A549 (cell line): ENCODE measurements at regions not wholly inside any gene's neighbourhood (a gene's known extent, or its start where the extent isn't known, plus 50 kb on each side); places are given as distances from the start of the nearest gene placed in this dataset.

ENCODE experiments used
- ATAC-seq, 2 experiments: fragments of 200-7000 bp in 1 of 2; fragments of >200 bp in 1 of 2; cut with Nextera tagmentation in 1 of 2; cut with Tn5 transposase in 1 of 2; 3 replicates each; pipeline versions ENCODE4 v1.8.0 to v1.9.1; 2018 to 2020; ENCODE audit warnings: mild to moderate bottlenecking in 1 of 2, moderate library complexity in 1 of 2
- CTCF ChIA-PET: fragments of 300-600 bp; sonication (Branson Sonifier 250); formaldehyde crosslinking; extraction: SDS; loops from one replicate; lab custom pipeline; 2021; ENCODE audit warnings: antibody characterized with exemption, inconsistent platforms; lab: Yijun Ruan, JAX
- POLR2A ChIA-PET: fragments of 350-600 bp; formaldehyde crosslinking; extraction: SDS; loops from one replicate; lab custom pipeline; 2021; ENCODE audit warnings: antibody characterized with exemption, inconsistent platforms; lab: Yijun Ruan, JAX
- DNase-seq, 2 experiments: peaks; one replicate each; pipeline versions ENCODE4 v3.0.0 to v3.0.0-alpha.2; 2011 to 2016; ENCODE audit warnings: low read depth in 1 of 2, low spot score in 1 of 2
- FAIRE-seq: peaks from 2 replicates; lab custom pipeline; 2011; peaks lifted over from hg19 to GRCh38; lab: Jason Lieb, UNC
- H3K27ac ChIP-seq, 2 experiments: fragments of >200 bp; sonication (Bioruptor Twin); formaldehyde crosslinking; 3 replicates each; pipeline ENCODE4 v1.5.1; 2016 to 2017
- H3K4me1 ChIP-seq: fragments of >200 bp; sonication (Bioruptor Twin); formaldehyde crosslinking; 3 replicates; pipeline ENCODE4 v1.6.1; 2016
- H3K4me2 ChIP-seq: fragments of >200 bp; sonication (Bioruptor Twin); formaldehyde crosslinking; 3 replicates; pipeline ENCODE4 v1.6.1; 2016
- H3K4me3 ChIP-seq: fragments of >200 bp; sonication (Bioruptor Twin); formaldehyde crosslinking; 3 replicates; pipeline ENCODE4 v1.5.1; 2016
- H3K9me3 ChIP-seq: fragments of >200 bp; sonication (Bioruptor Twin); formaldehyde crosslinking; 3 replicates; pipeline ENCODE4 v1.6.1; 2016
- ATOH8 ChIP-seq: fragments of 250-450 bp; sonication (Bioruptor Pico); IDR thresholded peaks from 2 replicates; pipeline ENCODE4 v1.5.0; 2020; ENCODE audit warnings: low read depth, mild to moderate bottlenecking, moderate library complexity
- CBX2 ChIP-seq: fragments of 200-600 bp; sonication (generic); IDR thresholded peaks from 2 replicates; pipeline ENCODE4 v1.6.1; 2016; ENCODE audit warnings: low read depth, mild to moderate bottlenecking, borderline replicate concordance
- CEBPB ChIP-seq, 2 experiments: fragments of >200 bp in 1 of 2; sonication (Bioruptor Twin) in 1 of 2; formaldehyde crosslinking in 1 of 2; IDR thresholded peaks; 2 replicates each; pipeline ENCODE4 v1.6.1; 2012 to 2016
- CHD2 ChIP-seq: fragments of 150-350 bp; IDR thresholded peaks from 2 replicates; pipeline ENCODE4 v1.6.1; 2014; ENCODE audit warnings: low read length; ENCODE audit not compliant: partially characterized antibody
- CHD4 ChIP-seq: fragments of 200-600 bp; sonication (generic); IDR thresholded peaks from 2 replicates; pipeline ENCODE4 v1.6.1; 2016; ENCODE audit warnings: antibody characterized with exemption, mild to moderate bottlenecking, borderline replicate concordance
- E2F6 ChIP-seq: IDR thresholded peaks from 2 replicates; pipeline ENCODE4 v1.6.1; 2012; ENCODE audit warnings: low read depth, borderline replicate concordance
- EHF ChIP-seq: fragments of 250-450 bp; sonication (Bioruptor Pico); IDR thresholded peaks from 2 replicates; pipeline ENCODE4 v1.5.0; 2020; ENCODE audit warnings: mild to moderate bottlenecking
- EHMT2 ChIP-seq: fragments of 200-600 bp; sonication (generic); IDR thresholded peaks from 2 replicates; pipeline ENCODE4 v1.6.1; 2016; ENCODE audit warnings: antibody characterized with exemption, low read depth, mild to moderate bottlenecking, moderate library complexity
- EP300 ChIP-seq, 2 experiments: fragments of >200 bp; sonication (Bioruptor Twin); formaldehyde crosslinking; IDR thresholded peaks; 2 replicates in 1 of 2; 3 replicates in 1 of 2; pipeline ENCODE4 v1.6.1; 2016 to 2017
- HDAC2 ChIP-seq: fragments of 200-600 bp; sonication (generic); IDR thresholded peaks from 2 replicates; pipeline ENCODE4 v1.6.1; 2016
- HES2 ChIP-seq: fragments of >200 bp; sonication (Bioruptor Twin); formaldehyde crosslinking; IDR thresholded peaks from 2 replicates; pipeline ENCODE4 v1.6.1; 2016
- HEYL ChIP-seq: fragments of 250-450 bp; sonication (Bioruptor Pico); IDR thresholded peaks from 2 replicates; pipeline ENCODE4 v1.8.0; 2021; ENCODE audit warnings: mild to moderate bottlenecking, moderate library complexity
- HOXB5 ChIP-seq: fragments of 250-450 bp; sonication (Bioruptor Pico); IDR thresholded peaks from 2 replicates; pipeline ENCODE4 v1.5.0; 2020; ENCODE audit warnings: mild to moderate bottlenecking, moderate library complexity
- JUN ChIP-seq, 2 experiments: fragments of >200 bp; sonication (Bioruptor Twin); formaldehyde crosslinking; IDR thresholded peaks; 2 replicates in 1 of 2; 3 replicates in 1 of 2; pipeline ENCODE4 v1.6.1; 2016 to 2017
- KDM5A ChIP-seq: fragments of 200-600 bp; sonication (generic); IDR thresholded peaks from 2 replicates; pipeline ENCODE4 v1.6.1; 2016; ENCODE audit warnings: antibody characterized with exemption, mild to moderate bottlenecking
- MAZ ChIP-seq: fragments of 150-350 bp; IDR thresholded peaks from 2 replicates; pipeline ENCODE4 v1.6.1; 2014; ENCODE audit warnings: antibody characterized with exemption, low read depth, low read length, borderline replicate concordance
- PHF8 ChIP-seq: fragments of 200-600 bp; sonication (generic); IDR thresholded peaks from 2 replicates; pipeline ENCODE4 v1.6.1; 2016; ENCODE audit warnings: low read depth, mild to moderate bottlenecking, antibody characterized with exemption, moderate library complexity, borderline replicate concordance
- REST ChIP-seq: fragments of 200-600 bp; sonication (generic); IDR thresholded peaks from 2 replicates; pipeline ENCODE4 v1.6.1; 2016; ENCODE audit warnings: antibody characterized with exemption, mild to moderate bottlenecking, moderate library complexity
- ZC3H11A ChIP-seq: fragments of 450-650 bp; IDR thresholded peaks from 2 replicates; pipeline ENCODE4 v1.6.1; 2014; ENCODE audit warnings: antibody characterized with exemption, mild to moderate bottlenecking
- ZFP36 ChIP-seq: fragments of 450-650 bp; IDR thresholded peaks from 2 replicates; pipeline ENCODE4 v1.6.1; 2014; ENCODE audit warnings: borderline replicate concordance; ENCODE audit not compliant: partially characterized antibody
- ZNF302 ChIP-seq: fragments of 250-450 bp; sonication (Bioruptor Pico); IDR thresholded peaks from 2 replicates; pipeline ENCODE4 v1.9.0; 2021; ENCODE audit warnings: inconsistent platforms, mild to moderate bottlenecking, moderate library complexity
- ZSCAN20 ChIP-seq: fragments of 250-450 bp; sonication (Bioruptor Pico); IDR thresholded peaks from 2 replicates; pipeline ENCODE4 v1.8.0; 2022; ENCODE audit warnings: mild to moderate bottlenecking, moderate library complexity
- WGBS: methylation state at CpG from one replicate; pipeline ENCODE4 v1.1.6; 2017; ENCODE audit errors: missing lambda C conversion rate; 5-methylcytosine and 5-hydroxymethylcytosine counted together
- TF ChIP-seq, protein P1 (sequence below): IDR thresholded peaks from 2 replicates; pipeline ENCODE4 v1.6.1; 2012
- TF ChIP-seq, protein P2 (sequence below): fragments of 250-450 bp; sonication (Bioruptor Pico); IDR thresholded peaks from 2 replicates; pipeline ENCODE4 v1.5.0; 2021; ENCODE audit warnings: mild to moderate bottlenecking, moderate library complexity, borderline replicate concordance
- TF ChIP-seq, protein P3 (sequence below): IDR thresholded peaks from 2 replicates; pipeline ENCODE4 v1.6.1; 2012

DNA sequence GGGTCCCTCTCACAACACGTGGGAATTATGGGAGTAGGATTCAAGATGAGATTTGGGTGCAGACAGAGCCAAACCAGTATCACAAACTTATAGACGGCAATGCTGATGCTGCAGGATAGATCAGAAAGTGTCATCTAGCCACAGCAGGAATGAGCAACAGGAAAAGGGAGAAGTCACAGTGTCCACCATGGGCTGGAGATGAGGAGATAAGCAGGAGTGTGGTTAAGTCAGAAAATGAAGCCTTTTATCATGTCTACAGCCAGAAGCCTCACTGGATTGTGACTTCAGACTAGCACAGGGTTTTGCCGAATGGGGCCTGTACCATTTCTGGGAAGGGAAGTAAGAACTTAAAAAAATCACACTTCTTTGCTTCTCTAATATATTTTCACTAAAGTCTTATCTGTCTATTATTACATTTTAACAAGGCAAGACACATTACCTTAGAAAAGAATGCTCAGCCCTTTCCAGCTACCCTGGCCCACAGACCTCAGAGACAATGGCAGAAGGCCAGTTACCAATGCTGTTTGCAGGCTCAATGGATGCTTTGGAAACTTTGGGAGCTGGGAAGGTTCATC, 490.2 kb upstream of the SALL1 start:
- CTCF ChIA-PET, result no interaction called here

GRCh38 chr16:51640196-51640595, 489.1 kb upstream of the SALL1 start:
- Histone ChIP-seq H3K4me1 (peaks cover 9% of the 10 kb centered on the region; the same call in 2 of the 3 replicates), H3K4me2 (no peak overlapping the region), H3K27ac (no peak overlapping the region), H3K9me3 (no peaks in the 10 kb centered on the region; the same call in 2 of the 3 replicates), H3K4me3 (no peak overlapping the region)
- FAIRE-seq (no peak), ATAC-seq (no peak), DNase-seq (no peak)
- CTCF ChIA-PET, result no interaction called here
- 58% methylated on average over 4 of the region's 4 CpGs for WGBS
- POLR2A ChIA-PET, result no interaction called here
- TF ChIP-seq CBX2 (no peak), CHD2 (no peak), HES2 (no peak), EHF (CRISPR knock-in tag) (no peak), ATOH8 (no peak), EHMT2 (no peak), EP300 (IDR thresholded peaks at IDR 0.05) (no peak), ZNF302 (CRISPR knock-in tag) (no peak), JUN (IDR thresholded peaks at IDR 0.05) (no peak)
- TF ChIP-seq, protein P1, sequence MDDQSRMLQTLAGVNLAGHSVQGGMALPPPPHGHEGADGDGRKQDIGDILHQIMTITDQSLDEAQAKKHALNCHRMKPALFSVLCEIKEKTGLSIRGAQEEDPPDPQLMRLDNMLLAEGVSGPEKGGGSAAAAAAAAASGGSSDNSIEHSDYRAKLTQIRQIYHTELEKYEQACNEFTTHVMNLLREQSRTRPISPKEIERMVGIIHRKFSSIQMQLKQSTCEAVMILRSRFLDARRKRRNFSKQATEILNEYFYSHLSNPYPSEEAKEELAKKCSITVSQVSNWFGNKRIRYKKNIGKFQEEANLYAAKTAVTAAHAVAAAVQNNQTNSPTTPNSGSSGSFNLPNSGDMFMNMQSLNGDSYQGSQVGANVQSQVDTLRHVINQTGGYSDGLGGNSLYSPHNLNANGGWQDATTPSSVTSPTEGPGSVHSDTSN, result no peak

More for the DNA sequence above, 490.2 kb upstream of the SALL1 start:
- TF ChIP-seq JUN (IDR thresholded peaks at IDR 0.05) (no peak), ATOH8 (no peak), KDM5A (no peak), E2F6 (no peak), EHMT2 (no peak), HDAC2 (no peak), EP300 (IDR thresholded peaks at IDR 0.05) (no peak), CEBPB (IDR thresholded peaks at IDR 0.05) (no peak), HEYL (CRISPR knock-in tag) (no peak), PHF8 (no peak), ZC3H11A (no peak), REST (no peak), EHF (CRISPR knock-in tag) (no peak), ZFP36 (no peak), MAZ (no peak), CHD4 (no peak), HOXB5 (CRISPR knock-in tag) (no peak), ZSCAN20 (CRISPR knock-in tag) (no peak)
- TF ChIP-seq, protein P2, sequence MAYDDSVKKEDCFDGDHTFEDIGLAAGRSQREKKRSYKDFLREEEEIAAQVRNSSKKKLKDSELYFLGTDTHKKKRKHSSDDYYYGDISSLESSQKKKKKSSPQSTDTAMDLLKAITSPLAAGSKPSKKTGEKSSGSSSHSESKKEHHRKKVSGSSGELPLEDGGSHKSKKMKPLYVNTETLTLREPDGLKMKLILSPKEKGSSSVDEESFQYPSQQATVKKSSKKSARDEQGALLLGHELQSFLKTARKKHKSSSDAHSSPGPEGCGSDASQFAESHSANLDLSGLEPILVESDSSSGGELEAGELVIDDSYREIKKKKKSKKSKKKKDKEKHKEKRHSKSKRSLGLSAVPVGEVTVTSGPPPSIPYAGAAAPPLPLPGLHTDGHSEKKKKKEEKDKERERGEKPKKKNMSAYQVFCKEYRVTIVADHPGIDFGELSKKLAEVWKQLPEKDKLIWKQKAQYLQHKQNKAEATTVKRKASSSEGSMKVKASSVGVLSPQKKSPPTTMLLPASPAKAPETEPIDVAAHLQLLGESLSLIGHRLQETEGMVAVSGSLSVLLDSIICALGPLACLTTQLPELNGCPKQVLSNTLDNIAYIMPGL (CRISPR knock-in tag), result no peak
- TF ChIP-seq, protein P3, sequence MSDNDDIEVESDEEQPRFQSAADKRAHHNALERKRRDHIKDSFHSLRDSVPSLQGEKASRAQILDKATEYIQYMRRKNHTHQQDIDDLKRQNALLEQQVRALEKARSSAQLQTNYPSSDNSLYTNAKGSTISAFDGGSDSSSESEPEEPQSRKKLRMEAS, result no peak
- Histone ChIP-seq H3K4me3 (no peak overlapping the region), H3K9me3 (no peaks in the 10 kb centered on the region; the same call in 2 of the 3 replicates), H3K4me2 (no peak overlapping the region), H3K4me1 (peaks cover 9% of the 10 kb centered on the region; the same call in 2 of the 3 replicates), H3K27ac (no peak overlapping the region)
- ATAC-seq (no peak), FAIRE-seq (no peak), DNase-seq (no peak)
- POLR2A ChIA-PET, result no interaction called here
- WGBS, result 66% methylated on average over 3 of the region's 3 CpGs
